DOHH2 (cell line): ENCODE measurements at regions not wholly inside any gene's neighbourhood (a gene's known extent, or its start where the extent isn't known, plus 50 kb on each side); places are given as distances from the start of the nearest gene placed in this dataset.

ENCODE experiments used
- H3F3A ChIP-seq: fragments of 200-600 bp; sonication (generic), shearing (Covaris generic); 2 replicates; pipeline ENCODE4 v1.6.0; 2016; ENCODE audit warnings: antibody characterized with exemption, mild to moderate bottlenecking; ENCODE audit not compliant: control insufficient read depth, insufficient read depth
- H3K27ac ChIP-seq: fragments of 200-600 bp; sonication (generic); 2 replicates; pipeline ENCODE4 v1.5.1; 2014; ENCODE audit warnings: low read depth, mild to moderate bottlenecking, low read length, moderate library complexity
- H3K27me3 ChIP-seq: fragments of 200-600 bp; sonication (generic); 2 replicates; pipeline ENCODE4 v1.6.1; 2014; ENCODE audit warnings: mild to moderate bottlenecking, low read length, mixed read lengths; ENCODE audit not compliant: control insufficient read depth
- H3K36me3 ChIP-seq: fragments of 200-600 bp; sonication (generic); 2 replicates; pipeline ENCODE4 v1.6.1; 2014; ENCODE audit warnings: mild to moderate bottlenecking, low read length, moderate library complexity, mixed read lengths; ENCODE audit not compliant: control insufficient read depth
- H3K4me1 ChIP-seq: fragments of 200-600 bp; sonication (generic); 2 replicates; pipeline ENCODE4 v1.6.1; 2014; ENCODE audit warnings: mild to moderate bottlenecking, low read length, mixed read lengths; ENCODE audit not compliant: control insufficient read depth
- H3K4me2 ChIP-seq: fragments of 200-600 bp; sonication (generic); 2 replicates; pipeline ENCODE4 v1.6.0; 2014; ENCODE audit warnings: mild to moderate bottlenecking, low read length, moderate library complexity
- H3K4me3 ChIP-seq: fragments of 200-600 bp; sonication (generic); 2 replicates; pipeline ENCODE4 v1.5.1; 2014; ENCODE audit warnings: mild to moderate bottlenecking, low read length, mixed read lengths
- H3K79me2 ChIP-seq: fragments of 200-600 bp; sonication (generic); 2 replicates; pipeline ENCODE4 v1.6.1; 2014; ENCODE audit warnings: mild to moderate bottlenecking, low read length, mixed read lengths; ENCODE audit not compliant: control insufficient read depth
- H3K9me2 ChIP-seq: fragments of 200-600 bp; sonication (generic); replicated peaks from 2 replicates; pipeline ENCODE4 v1.6.1; 2014; ENCODE audit warnings: mild to moderate bottlenecking, low read length, mixed read lengths; ENCODE audit not compliant: control insufficient read depth
- H3K9me3 ChIP-seq: fragments of 200-600 bp; sonication (generic); 2 replicates; pipeline ENCODE4 v1.6.1; 2014; ENCODE audit warnings: antibody characterized with exemption, low read length, mixed read lengths; ENCODE audit not compliant: control insufficient read depth, insufficient read depth
- H4K20me1 ChIP-seq: fragments of 200-600 bp; sonication (generic); 2 replicates; pipeline ENCODE4 v1.6.0; 2014; ENCODE audit warnings: low read depth, mild to moderate bottlenecking, antibody characterized with exemption, low read length, moderate library complexity; ENCODE audit not compliant: control insufficient read depth, insufficient read depth
- EZH2phosphoT487 ChIP-seq: fragments of 200-600 bp; sonication (generic); IDR thresholded peaks from 2 replicates; pipeline ENCODE4 v1.6.1; 2017; ENCODE audit warnings: borderline replicate concordance, mild to moderate bottlenecking, antibody characterized with exemption, low read length, moderate library complexity, mixed read lengths
- TF ChIP-seq, protein P1 (sequence below): fragments of 200-600 bp; sonication (generic); IDR thresholded peaks from one replicate; pipeline ENCODE4 v1.5.1; 2014; ENCODE audit warnings: antibody characterized with exemption, mild to moderate bottlenecking, low read depth, low read length; ENCODE audit not compliant: poor library complexity, severe bottlenecking

DNA sequence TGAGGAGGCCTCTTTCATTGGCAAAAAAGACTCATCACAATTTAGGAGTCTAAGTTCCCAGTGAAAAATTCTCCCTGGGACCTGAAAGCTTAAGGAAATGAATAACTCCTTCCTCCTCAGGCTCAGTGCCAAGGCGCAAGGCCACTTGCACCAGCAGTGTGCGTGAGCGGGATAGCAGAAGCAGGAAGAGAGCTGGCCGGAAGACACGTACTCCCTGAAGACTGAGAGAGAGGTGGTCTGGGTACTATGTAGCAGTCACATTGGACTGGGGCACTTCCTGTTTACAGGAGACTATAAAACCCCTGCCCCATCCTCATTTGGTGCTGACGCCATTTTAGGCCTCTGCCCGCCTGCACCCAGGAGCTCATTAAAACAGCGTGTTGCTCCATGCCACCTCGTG, 66.3 kb upstream of the IL33 start:
- Histone ChIP-seq H3K4me1 (no peaks in the 10 kb centered on the region), H3K4me3 (no peak overlapping the region), H4K20me1 (no peaks in the 10 kb centered on the region), H3K36me3 (no peaks in the 10 kb centered on the region), H3K4me2 (no peak overlapping the region), H3F3A (no peaks in the 10 kb centered on the region), H3K79me2 (no peaks in the 10 kb centered on the region), H3K27me3 (no peaks in the 10 kb centered on the region), H3K27ac (no peak overlapping the region), H3K9me2 (no peaks in the 10 kb centered on the region), H3K9me3 (no peaks in the 10 kb centered on the region; the same call in 1 of the 2 replicates)
- no peak for TF ChIP-seq EZH2phosphoT487
- TF ChIP-seq, protein P1, sequence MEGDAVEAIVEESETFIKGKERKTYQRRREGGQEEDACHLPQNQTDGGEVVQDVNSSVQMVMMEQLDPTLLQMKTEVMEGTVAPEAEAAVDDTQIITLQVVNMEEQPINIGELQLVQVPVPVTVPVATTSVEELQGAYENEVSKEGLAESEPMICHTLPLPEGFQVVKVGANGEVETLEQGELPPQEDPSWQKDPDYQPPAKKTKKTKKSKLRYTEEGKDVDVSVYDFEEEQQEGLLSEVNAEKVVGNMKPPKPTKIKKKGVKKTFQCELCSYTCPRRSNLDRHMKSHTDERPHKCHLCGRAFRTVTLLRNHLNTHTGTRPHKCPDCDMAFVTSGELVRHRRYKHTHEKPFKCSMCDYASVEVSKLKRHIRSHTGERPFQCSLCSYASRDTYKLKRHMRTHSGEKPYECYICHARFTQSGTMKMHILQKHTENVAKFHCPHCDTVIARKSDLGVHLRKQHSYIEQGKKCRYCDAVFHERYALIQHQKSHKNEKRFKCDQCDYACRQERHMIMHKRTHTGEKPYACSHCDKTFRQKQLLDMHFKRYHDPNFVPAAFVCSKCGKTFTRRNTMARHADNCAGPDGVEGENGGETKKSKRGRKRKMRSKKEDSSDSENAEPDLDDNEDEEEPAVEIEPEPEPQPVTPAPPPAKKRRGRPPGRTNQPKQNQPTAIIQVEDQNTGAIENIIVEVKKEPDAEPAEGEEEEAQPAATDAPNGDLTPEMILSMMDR = no peak

DNA sequence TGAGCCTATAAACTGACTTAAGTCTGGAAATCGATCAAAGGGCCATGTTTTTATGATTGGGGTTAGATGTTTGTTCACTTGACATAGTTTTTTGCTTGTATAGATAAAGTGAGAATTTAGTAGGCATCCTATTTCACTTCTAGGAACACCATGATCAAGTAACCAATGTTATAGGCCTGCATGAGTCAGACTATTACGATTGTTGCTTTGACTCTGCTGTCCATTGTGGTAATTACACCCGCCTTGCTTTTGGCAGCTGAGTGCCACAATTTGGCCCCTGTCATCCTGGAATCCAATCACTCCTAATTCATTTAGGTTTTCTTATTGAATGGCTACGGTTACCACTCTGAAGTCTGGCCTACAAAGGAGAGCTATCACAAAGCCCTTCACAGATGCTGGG, 67.8 kb upstream of the IL33 start:
- Histone ChIP-seq H3K36me3 (no peaks in the 10 kb centered on the region), H4K20me1 (no peaks in the 10 kb centered on the region), H3K27ac (no peak overlapping the region), H3K9me3 (no peaks in the 10 kb centered on the region; the same call in 1 of the 2 replicates), H3K4me3 (no peak overlapping the region), H3K4me2 (no peak overlapping the region), H3K4me1 (no peaks in the 10 kb centered on the region), H3K27me3 (no peaks in the 10 kb centered on the region), H3F3A (no peaks in the 10 kb centered on the region), H3K79me2 (no peaks in the 10 kb centered on the region), H3K9me2 (no peaks in the 10 kb centered on the region)
- TF ChIP-seq EZH2phosphoT487 = no peak
- TF ChIP-seq, protein P1 = no peak

DNA sequence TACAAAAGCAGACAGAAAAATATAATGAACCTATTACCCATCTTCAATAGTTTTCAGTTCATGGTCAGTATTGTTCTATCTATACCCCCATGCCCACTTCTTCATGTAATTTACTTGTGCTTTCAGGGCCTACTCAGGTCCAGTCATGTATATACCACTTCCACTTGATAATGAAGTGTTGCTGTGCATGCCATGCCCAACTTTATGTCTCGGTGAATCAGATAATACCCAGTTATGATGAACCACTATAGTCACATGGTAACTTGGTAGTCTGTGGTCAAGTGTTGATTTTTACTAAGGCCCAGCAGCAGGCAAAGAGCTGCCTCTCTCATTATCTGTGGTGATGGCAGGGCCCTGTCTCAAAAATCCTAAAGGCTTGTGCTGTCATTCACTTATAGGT, 70.7 kb upstream of the IL33 start:
- no peaks in the 10 kb centered on the region for H3K9me2 ChIP-seq
- no peaks in the 10 kb centered on the region for H4K20me1 ChIP-seq
- no peaks in the 10 kb centered on the region for H3K79me2 ChIP-seq
- H3K4me3 ChIP-seq = no peak overlapping the region
- H3K36me3 ChIP-seq = no peaks in the 10 kb centered on the region
- no peaks in the 10 kb centered on the region for H3K9me3 ChIP-seq
- TF ChIP-seq, protein P1 = no peak
- TF ChIP-seq EZH2phosphoT487 = no peak
- no peaks in the 10 kb centered on the region for H3K27me3 ChIP-seq
- H3F3A ChIP-seq = no peaks in the 10 kb centered on the region
- no peak overlapping the region for H3K27ac ChIP-seq
- no peak overlapping the region for H3K4me2 ChIP-seq
- no peaks in the 10 kb centered on the region for H3K4me1 ChIP-seq
